Liver (tissue), 8 donors: ENCODE measurements at regions not wholly inside any gene's neighbourhood (a gene's known extent, or its start where the extent isn't known, plus 50 kb on each side); places are given as distances from the start of the nearest gene placed in this dataset.

Experiments
- DNase-seq: peaks from one replicate; pipeline ENCODE4 v3.0.0-alpha.2; 2017; ENCODE audit warnings: low spot score
- H3K27ac ChIP-seq, 2 donors: one replicate each; pipeline ENCODE4 v1.7.0; 2013; ENCODE audit warnings: inconsistent platforms in 2 of 2, low read length in 2 of 2, control low read depth in 1 of 2, low read depth in 1 of 2, mild to moderate bottlenecking in 1 of 2
- H3K27me3 ChIP-seq, 4 donors: one replicate each; pipeline versions ENCODE4 v1.6.1 to v1.7.0; 2013; ENCODE audit warnings: low read length in 3 of 4, inconsistent platforms in 1 of 4, mild to moderate bottlenecking in 1 of 4, moderate library complexity in 1 of 4; ENCODE audit not compliant: control insufficient read depth in 4 of 4, insufficient read depth in 4 of 4
- H3K36me3 ChIP-seq, 4 donors: one replicate each; pipeline versions ENCODE4 v1.6.1 to v1.7.0; 2013; ENCODE audit warnings: low read length in 3 of 4, mild to moderate bottlenecking in 3 of 4, low read depth in 1 of 4, moderate library complexity in 1 of 4; ENCODE audit not compliant: control insufficient read depth in 4 of 4, insufficient read depth in 3 of 4
- H3K4me1 ChIP-seq, 4 donors: one replicate each; pipeline versions ENCODE4 v1.6.1 to v1.7.0; 2013; ENCODE audit warnings: low read length in 3 of 4, mild to moderate bottlenecking in 3 of 4, moderate library complexity in 1 of 4; ENCODE audit not compliant: control insufficient read depth in 4 of 4, insufficient read depth in 4 of 4
- H3K4me3 ChIP-seq, 3 donors: one replicate each; pipeline versions ENCODE4 v1.6.1 to v1.7.0; 2013; ENCODE audit warnings: low read length in 3 of 3, control low read depth in 1 of 3, low read depth in 1 of 3, mild to moderate bottlenecking in 1 of 3
- H3K9ac ChIP-seq, 2 donors: one replicate each; pipeline ENCODE4 v1.7.0; 2013; ENCODE audit warnings: low read length in 2 of 2, mild to moderate bottlenecking in 2 of 2, moderate library complexity in 2 of 2, control low read depth in 1 of 2, low read depth in 1 of 2
- H3K9me3 ChIP-seq, 4 donors: one replicate each; pipeline versions ENCODE4 v1.6.1 to v1.7.0; 2013; ENCODE audit warnings: low read length in 3 of 4; ENCODE audit not compliant: control insufficient read depth in 4 of 4
- ATF3 ChIP-seq: IDR thresholded peaks from 2 replicates; pipeline ENCODE4 v1.6.1; 2016; ENCODE audit warnings: antibody characterized with exemption
- EGR1 ChIP-seq, 2 donors: IDR thresholded peaks; 2 replicates each; pipeline ENCODE4 v1.6.1; 2016 to 2018; ENCODE audit warnings: antibody characterized with exemption in 2 of 2, low read depth in 2 of 2
- FOXA1 ChIP-seq: IDR thresholded peaks from 2 replicates; pipeline ENCODE4 v1.6.1; 2016; ENCODE audit warnings: antibody characterized with exemption
- FOXA2 ChIP-seq: IDR thresholded peaks from 2 replicates; pipeline ENCODE4 v1.6.1; 2016; ENCODE audit warnings: antibody characterized with exemption
- GABPA ChIP-seq, 2 donors: IDR thresholded peaks in 1 of 2; conservative IDR thresholded peaks in 1 of 2; 2 replicates each; pipeline ENCODE4 v1.6.1; 2016; ENCODE audit warnings: antibody characterized with exemption in 2 of 2, mild to moderate bottlenecking in 1 of 2, moderate library complexity in 1 of 2
- HNF4A ChIP-seq, 2 donors: conservative IDR thresholded peaks; 2 replicates each; pipeline ENCODE4 v1.6.1; 2016; ENCODE audit warnings: antibody characterized with exemption in 2 of 2, mild to moderate bottlenecking in 2 of 2
- HNF4G ChIP-seq: IDR thresholded peaks from 2 replicates; pipeline ENCODE4 v1.6.1; 2016; ENCODE audit warnings: antibody characterized with exemption
- JUND ChIP-seq, 2 donors: IDR thresholded peaks; 2 replicates each; pipeline ENCODE4 v1.6.1; 2016; ENCODE audit warnings: antibody characterized with exemption in 2 of 2
- MAX ChIP-seq: IDR thresholded peaks from 2 replicates; pipeline ENCODE4 v1.6.1; 2016; ENCODE audit warnings: antibody characterized with exemption
- NR2F2 ChIP-seq: IDR thresholded peaks from 2 replicates; pipeline ENCODE4 v1.6.1; 2016; ENCODE audit warnings: antibody characterized with exemption
- RAD21 ChIP-seq, 2 donors: IDR thresholded peaks; 2 replicates each; pipeline ENCODE4 v1.6.1; 2016; ENCODE audit warnings: antibody characterized with exemption in 2 of 2, mild to moderate bottlenecking in 2 of 2
- REST ChIP-seq: IDR thresholded peaks from 2 replicates; pipeline ENCODE4 v1.6.1; 2016; ENCODE audit warnings: antibody characterized with exemption, mild to moderate bottlenecking
- RXRA ChIP-seq, 2 donors: IDR thresholded peaks; 2 replicates each; pipeline ENCODE4 v1.6.1; 2017 to 2018; ENCODE audit warnings: antibody characterized with exemption in 2 of 2, mild to moderate bottlenecking in 1 of 2
- SP1 ChIP-seq: IDR thresholded peaks from 2 replicates; pipeline ENCODE4 v1.6.1; 2018; ENCODE audit warnings: antibody characterized with exemption, mild to moderate bottlenecking
- TAF1 ChIP-seq: conservative IDR thresholded peaks from 2 replicates; pipeline ENCODE4 v1.6.1; 2016; ENCODE audit warnings: antibody characterized with exemption, mild to moderate bottlenecking
- YY1 ChIP-seq: IDR thresholded peaks from 2 replicates; pipeline ENCODE4 v1.6.1; 2016; ENCODE audit warnings: antibody characterized with exemption, mild to moderate bottlenecking
- ZBTB33 ChIP-seq: IDR thresholded peaks from 2 replicates; pipeline ENCODE4 v1.6.1; 2016; ENCODE audit warnings: antibody characterized with exemption
- WGBS: extraction: QIAGEN DNeasy Blood & Tissue Kit; methylation state at CpG from one replicate; pipeline ENCODE4 v1.1.7; 2013; 5-methylcytosine and 5-hydroxymethylcytosine counted together
- TF ChIP-seq, protein P1 (sequence below): fragments of 150-350 bp; IDR thresholded peaks from 2 replicates; pipeline ENCODE4 v1.5.1; 2017; ENCODE audit warnings: improper control_type of control experiment, low read depth, low read length; ENCODE audit not compliant: missing input control
- donor health status: healthy.
- donor health status: healthy.
- donor health status: healthy.
- donor health status: healthy.
- donor health status: healthy.

GRCh38 chr1:23628951-23629387, 62.6 kb upstream of the RPL11 start:
- no peak for DNase-seq
- no peaks in the 10 kb centered on the region for H3K9me3 ChIP-seq
- no peaks in the 10 kb centered on the region for H3K36me3 ChIP-seq
- no peak overlapping the region for H3K9ac ChIP-seq
- WGBS, result 71% methylated on average over 8 of the region's 8 CpGs
- no peak overlapping the region for H3K4me3 ChIP-seq
- H3K27ac ChIP-seq, result no peak overlapping the region
- TF ChIP-seq HNF4G (no peak), FOXA1 (no peak), GABPA (IDR thresholded peaks at IDR 0.05 in 1 of 2, conservative IDR thresholded peaks at IDR 0.05 in 1 of 2) (no peak), EGR1 (IDR thresholded peaks at IDR 0.05; ENCODE audit: low read depth in 2 of 2) (no peak), ZBTB33 (no peak), MAX (no peak), SP1 (no peak), ATF3 (no peak), JUND (IDR thresholded peaks at IDR 0.05) (no peak), REST (no peak), YY1 (no peak), FOXA2 (no peak), RXRA (IDR thresholded peaks at IDR 0.05) (no peak), TAF1 (no peak), HNF4A (conservative IDR thresholded peaks at IDR 0.05) (no peak), NR2F2 (no peak), RAD21 (IDR thresholded peaks at IDR 0.05) (no peak)
- TF ChIP-seq, protein P1, sequence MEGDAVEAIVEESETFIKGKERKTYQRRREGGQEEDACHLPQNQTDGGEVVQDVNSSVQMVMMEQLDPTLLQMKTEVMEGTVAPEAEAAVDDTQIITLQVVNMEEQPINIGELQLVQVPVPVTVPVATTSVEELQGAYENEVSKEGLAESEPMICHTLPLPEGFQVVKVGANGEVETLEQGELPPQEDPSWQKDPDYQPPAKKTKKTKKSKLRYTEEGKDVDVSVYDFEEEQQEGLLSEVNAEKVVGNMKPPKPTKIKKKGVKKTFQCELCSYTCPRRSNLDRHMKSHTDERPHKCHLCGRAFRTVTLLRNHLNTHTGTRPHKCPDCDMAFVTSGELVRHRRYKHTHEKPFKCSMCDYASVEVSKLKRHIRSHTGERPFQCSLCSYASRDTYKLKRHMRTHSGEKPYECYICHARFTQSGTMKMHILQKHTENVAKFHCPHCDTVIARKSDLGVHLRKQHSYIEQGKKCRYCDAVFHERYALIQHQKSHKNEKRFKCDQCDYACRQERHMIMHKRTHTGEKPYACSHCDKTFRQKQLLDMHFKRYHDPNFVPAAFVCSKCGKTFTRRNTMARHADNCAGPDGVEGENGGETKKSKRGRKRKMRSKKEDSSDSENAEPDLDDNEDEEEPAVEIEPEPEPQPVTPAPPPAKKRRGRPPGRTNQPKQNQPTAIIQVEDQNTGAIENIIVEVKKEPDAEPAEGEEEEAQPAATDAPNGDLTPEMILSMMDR, result no peak
- no peaks in the 10 kb centered on the region for H3K27me3 ChIP-seq
- H3K4me1 ChIP-seq, result no peaks in the 10 kb centered on the region
